ENCODE measurements at regions not wholly inside any gene's neighbourhood (a gene's known extent, or its start where the extent isn't known, plus 50 kb on each side); places are given as distances from the start of the nearest gene placed in this dataset.

GRCh38 chr12:124368421-124369032 is 73.6 kb downstream of the RFLNA start (continued):
- TF ChIP-seq REST (IDR thresholded peaks at IDR 0.05; ENCODE audit: low read depth, low read length), result no peak

GRCh38 chr12:124365726-124366430 is 71.0 kb downstream of the RFLNA start:
- no peak overlapping the region for H2AFZ ChIP-seq (ENCODE audit: control insufficient read depth, low read depth, low read length)
- H3K27me3 ChIP-seq (replicated peaks in 1 of 2; ENCODE audit: control insufficient read depth in 2 of 2, insufficient read depth in 2 of 2, low read length in 1 of 2), result no peaks in the 10 kb centered on the region
- H3K27ac ChIP-seq (ENCODE audit: control insufficient read depth, insufficient read depth), result no peak overlapping the region
- WGBS (ENCODE audit: insufficient coverage, insufficient replicate concordance, low lambda C conversion rate, missing lambda C conversion rate), result 94% methylated on average over 23 of the region's 23 CpGs
- ChIA-PET RAD21 (ENCODE audit: unreplicated experiment) (no interaction called here), POLR2A (no interaction called here), SMC1A (ENCODE audit: uncharacterized antibody, unreplicated experiment) (no interaction called here), CTCF (no interaction called here)
- in situ Hi-C loops (cut with MboI), result loop anchor here (25.0 kb wide), 1 partner anchor 396 kb away; no protein-coding TSS in a partner anchor
- no peak overlapping the region for H3K9ac ChIP-seq (ENCODE audit: control insufficient read depth, insufficient read depth, low read length)
- intact Hi-C loops (cut with micrococcal nuclease; ENCODE audit: unreplicated experiment), result no loop called here
- no peak overlapping the region for H3K4me3 ChIP-seq
- H4K20me1 ChIP-seq (ENCODE audit: control insufficient read depth, insufficient read depth), result no peaks in the 10 kb centered on the region
- H3K36me3 ChIP-seq (ENCODE audit: control insufficient read depth in 2 of 2, insufficient read depth in 2 of 2, low read length in 1 of 2), result peaks cover 4 to 15% of the 10 kb centered on the region in 2 experiments; a peak in 3 of 4 replicates
- no peak for DNase-seq (ENCODE audit: low read depth, low spot score)
- H3K79me2 ChIP-seq (ENCODE audit: control insufficient read depth, insufficient read depth, low read length), result no peaks in the 10 kb centered on the region
- no peak for ATAC-seq
- no peaks in the 10 kb centered on the region for H3K9me3 ChIP-seq (replicated peaks; ENCODE audit: control insufficient read depth, insufficient read depth, low read length)
- H3K4me1 ChIP-seq (ENCODE audit: control insufficient read depth, insufficient read depth, low read length), result no peaks in the 10 kb centered on the region
- no peak overlapping the region for H3K4me2 ChIP-seq (ENCODE audit: control insufficient read depth, insufficient read depth)
- TF ChIP-seq USF1 (IDR thresholded peaks at IDR 0.05; ENCODE audit: borderline replicate concordance, extremely low read length, insufficient read depth, low read depth, low read length), result no peak
- TF ChIP-seq RUNX3 (IDR thresholded peaks at IDR 0.05; ENCODE audit: low read length), result no peak
- TF ChIP-seq ZBED1 (IDR thresholded peaks at IDR 0.05; ENCODE audit: borderline replicate concordance), result no peak
- TF ChIP-seq CREB1 (IDR thresholded peaks at IDR 0.05; ENCODE audit: low read depth), result no peak
- TF ChIP-seq BRCA1 (IDR thresholded peaks at IDR 0.05; ENCODE audit: low read depth, low read length), result no peak
- no peak for TF ChIP-seq HDGF (IDR thresholded peaks at IDR 0.05)
- no peak for TF ChIP-seq HSF1 (IDR thresholded peaks at IDR 0.05; ENCODE audit: low read depth, low read length)
- TF ChIP-seq EZH2 (IDR thresholded peaks at IDR 0.05; ENCODE audit: borderline replicate concordance, control insufficient read depth, low read depth, low read length), result no peak
- TF ChIP-seq RB1 (IDR thresholded peaks at IDR 0.05; ENCODE audit: borderline replicate concordance), result no peak
- no peak for TF ChIP-seq IKZF2 (IDR thresholded peaks at IDR 0.05)
- no peak for TF ChIP-seq EGR1 (IDR thresholded peaks at IDR 0.05; ENCODE audit: borderline replicate concordance in 1 of 2, low read depth in 2 of 2, low read length in 2 of 2)
- TF ChIP-seq KLF5 (IDR thresholded peaks at IDR 0.05; ENCODE audit: partially characterized antibody), result no peak
- TF ChIP-seq SMAD5 (IDR thresholded peaks at IDR 0.05; ENCODE audit: low read depth), result no peak
- no peak for TF ChIP-seq DPF2 (IDR thresholded peaks at IDR 0.05)
- no peak for TF ChIP-seq GATAD2B (conservative IDR thresholded peaks at IDR 0.05; ENCODE audit: low read depth)
- no peak for TF ChIP-seq ATF7 (IDR thresholded peaks at IDR 0.05; ENCODE audit: low read depth)
- no peak for TF ChIP-seq HDAC6 (IDR thresholded peaks at IDR 0.05; ENCODE audit: unreplicated experiment)
- no TSS peak for BruUV-seq (replicated peaks)
- no peak for FAIRE-seq

Measured in GM12878 (cell line).